ENCODE measurements at regions not wholly inside any gene's neighbourhood (a gene's known extent, or its start where the extent isn't known, plus 50 kb on each side); places are given as distances from the start of the nearest gene placed in this dataset.

- TF ChIP-seq EZH2 (IDR thresholded peaks at IDR 0.05; ENCODE audit: borderline replicate concordance, insufficient read depth, low read depth, low read length, poor library complexity, severe bottlenecking) = no peak
- TF ChIP-seq CTCF (IDR thresholded peaks at IDR 0.05) = no peak
- Histone ChIP-seq H3K9ac (ENCODE audit: low read length) (no peak overlapping the region), H3K36me3 (replicated peaks in 1 of 2; ENCODE audit: control extremely low read depth in 1 of 2, control insufficient read depth in 1 of 2, extremely low read depth in 1 of 2, insufficient read depth in 2 of 2, low read length in 1 of 2) (no peaks in the 10 kb centered on the region), H3K4me2 (replicated peaks; ENCODE audit: low read depth, low read length, poor library complexity, severe bottlenecking) (no peak overlapping the region), H3K4me3 (ENCODE audit: control extremely low read depth in 1 of 5, extremely low read depth in 1 of 5, insufficient read depth in 1 of 5, low read depth in 2 of 5, low read length in 4 of 5) (no peak overlapping the region), H3K27me3 (replicated peaks in 1 of 4; ENCODE audit: control extremely low read depth in 1 of 4, control insufficient read depth in 3 of 4, insufficient read depth in 4 of 4, low read length in 3 of 4) (no peaks in the 10 kb centered on the region), H3K9me3 (ENCODE audit: control extremely low read depth in 1 of 3, control insufficient read depth in 2 of 3, insufficient read depth in 1 of 3, low read length in 2 of 3) (peaks cover 0 to 11% (median 0%) of the 10 kb centered on the region in 3 donors), H3K79me2 (ENCODE audit: control insufficient read depth, insufficient read depth, low read length) (no peaks in the 10 kb centered on the region), H3K4me1 (ENCODE audit: control insufficient read depth in 2 of 2, insufficient read depth in 2 of 2, low read length in 2 of 2) (no peaks in the 10 kb centered on the region), H3K27ac (ENCODE audit: low read length in 2 of 2) (no peak overlapping the region), H4K20me1 (ENCODE audit: control insufficient read depth, insufficient read depth, low read length, poor library complexity, severe bottlenecking) (no peaks in the 10 kb centered on the region), H2AFZ (ENCODE audit: insufficient read depth, low read depth, low read length, poor library complexity, severe bottlenecking) (no peak overlapping the region)
- Mint-ChIP-seq H3K9me3 (ENCODE audit: insufficient read depth) (no peaks in the 10 kb centered on the region), H3K27ac (no peak overlapping the region), H3K27me3 (no peaks in the 10 kb centered on the region), H3K4me3 (no peak overlapping the region), H3K4me1 (peaks cover 3% of the 10 kb centered on the region)
- DNase-seq (no peak), ATAC-seq (ENCODE audit: low read depth) (no peak)
- CTCF ChIA-PET = no interaction called here
- intact Hi-C loops (cut with micrococcal nuclease) = no loop called here
- POLR2A ChIA-PET = no interaction called here
These were observed 120.2 kb upstream of the RASA1 start for GRCh38 chr5:87147441-87147840.

DNA sequence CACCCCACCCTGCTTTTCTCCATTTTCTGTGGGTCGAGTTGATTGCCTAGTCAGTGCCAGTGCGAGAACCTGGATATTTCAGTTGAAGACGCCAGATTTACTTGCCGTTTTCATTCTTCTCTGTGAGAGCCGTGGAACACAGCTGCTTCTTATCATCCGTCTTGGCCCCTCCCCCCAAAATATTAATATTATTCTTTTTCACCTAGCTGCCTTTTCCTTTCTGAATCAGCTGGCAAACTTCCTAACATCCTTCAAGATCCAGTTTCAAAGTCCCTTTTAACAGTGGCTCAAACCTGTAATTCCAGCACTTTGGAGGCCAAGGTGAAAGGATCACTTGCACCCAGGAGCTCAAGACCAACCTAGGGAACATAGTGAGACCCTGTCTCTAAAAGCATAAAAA, 117.1 kb upstream of the RASA1 start:
- ChIA-PET CTCF (no interaction called here), POLR2A (no interaction called here)
- no peaks in the 10 kb centered on the region for H3K4me1 ChIP-seq (ENCODE audit: control insufficient read depth in 2 of 2, insufficient read depth in 2 of 2, low read length in 2 of 2)
- no peak for ATAC-seq (ENCODE audit: low read depth)
- no peak for DNase-seq
- H3K27ac ChIP-seq (ENCODE audit: low read length in 2 of 2) = no peak overlapping the region
- H3K9ac ChIP-seq (ENCODE audit: low read length) = no peak overlapping the region
- H3K4me2 ChIP-seq (replicated peaks; ENCODE audit: low read depth, low read length, poor library complexity, severe bottlenecking) = no peak overlapping the region
- no peaks in the 10 kb centered on the region for H3K9me3 Mint-ChIP-seq (ENCODE audit: insufficient read depth)
- intact Hi-C loops (cut with micrococcal nuclease) = no loop called here
- no peak overlapping the region for H3K4me3 Mint-ChIP-seq
- H3K9me3 ChIP-seq (ENCODE audit: control extremely low read depth in 1 of 3, control insufficient read depth in 2 of 3, insufficient read depth in 1 of 3, low read length in 2 of 3) = peaks cover 0 to 11% (median 0%) of the 10 kb centered on the region in 3 donors
- no peaks in the 10 kb centered on the region for H3K79me2 ChIP-seq (ENCODE audit: control insufficient read depth, insufficient read depth, low read length)
- no peaks in the 10 kb centered on the region for H3K36me3 ChIP-seq (replicated peaks in 1 of 2; ENCODE audit: control extremely low read depth in 1 of 2, control insufficient read depth in 1 of 2, extremely low read depth in 1 of 2, insufficient read depth in 2 of 2, low read length in 1 of 2)
- no peaks in the 10 kb centered on the region for H3K27me3 ChIP-seq (replicated peaks in 1 of 4; ENCODE audit: control extremely low read depth in 1 of 4, control insufficient read depth in 3 of 4, insufficient read depth in 4 of 4, low read length in 3 of 4)
- 87% methylated on average over 6 of the region's 6 CpGs for WGBS (ENCODE audit: insufficient coverage)
- no peaks in the 10 kb centered on the region for H3K27me3 Mint-ChIP-seq
- H3K4me1 Mint-ChIP-seq = peaks cover 3% of the 10 kb centered on the region
- no peak overlapping the region for H3K4me3 ChIP-seq (ENCODE audit: control extremely low read depth in 1 of 5, extremely low read depth in 1 of 5, insufficient read depth in 1 of 5, low read depth in 2 of 5, low read length in 4 of 5)
- TF ChIP-seq CTCF (IDR thresholded peaks at IDR 0.05) (no peak), EZH2 (IDR thresholded peaks at IDR 0.05; ENCODE audit: borderline replicate concordance, insufficient read depth, low read depth, low read length, poor library complexity, severe bottlenecking) (no peak)
- H3K27ac Mint-ChIP-seq = no peak overlapping the region
- H2AFZ ChIP-seq (ENCODE audit: insufficient read depth, low read depth, low read length, poor library complexity, severe bottlenecking) = no peak overlapping the region
- no peaks in the 10 kb centered on the region for H4K20me1 ChIP-seq (ENCODE audit: control insufficient read depth, insufficient read depth, low read length, poor library complexity, severe bottlenecking)

Data from B cell (primary cell).